Mesenchymal stem cell (in vitro differentiated cells and primary cell): ENCODE measurements at regions not wholly inside any gene's neighbourhood (a gene's known extent, or its start where the extent isn't known, plus 50 kb on each side); places are given as distances from the start of the nearest gene placed in this dataset.

Experiments
- DNase-seq: peaks from one replicate; pipeline ENCODE4 v3.0.0-alpha.2; 2013
- H2AFZ ChIP-seq: one replicate; pipeline ENCODE4 v1.6.1; 2013; ENCODE audit warnings: low read depth, mild to moderate bottlenecking, control low read depth, inconsistent platforms, low read length, moderate library complexity
- H2AK5ac ChIP-seq: 2 replicates; pipeline ENCODE4 v1.6.1; 2013; ENCODE audit warnings: low read length, moderate library complexity, mild to moderate bottlenecking, inconsistent platforms; ENCODE audit not compliant: severe bottlenecking
- H2BK120ac ChIP-seq: one replicate; pipeline ENCODE4 v1.6.1; 2013; ENCODE audit warnings: low read depth, mild to moderate bottlenecking, inconsistent platforms, low read length, moderate library complexity
- H2BK12ac ChIP-seq, 2 experiments: one replicate each; pipeline ENCODE4 v1.6.1; 2013; ENCODE audit warnings: inconsistent platforms in 2 of 2, low read length in 2 of 2, mild to moderate bottlenecking in 2 of 2, moderate library complexity in 2 of 2, control low read depth in 1 of 2
- H2BK15ac ChIP-seq: one replicate; pipeline ENCODE4 v1.6.1; 2013; ENCODE audit warnings: mild to moderate bottlenecking, low read depth, inconsistent platforms; ENCODE audit not compliant: poor library complexity, severe bottlenecking
- H2BK5ac ChIP-seq: 2 replicates; pipeline ENCODE4 v1.6.1; 2013; ENCODE audit warnings: low read depth, mild to moderate bottlenecking, low read length, control low read depth, inconsistent platforms; ENCODE audit not compliant: poor library complexity, severe bottlenecking
- H3K14ac ChIP-seq, 2 experiments: one replicate each; pipeline ENCODE4 v1.6.1; 2013; ENCODE audit warnings: inconsistent platforms in 2 of 2, low read length in 2 of 2, control low read depth in 1 of 2, mild to moderate bottlenecking in 1 of 2, moderate library complexity in 1 of 2
- H3K18ac ChIP-seq, 2 experiments: one replicate each; pipeline ENCODE4 v1.6.1; 2013; ENCODE audit warnings: inconsistent platforms in 2 of 2, low read length in 2 of 2, control low read depth in 1 of 2, low read depth in 1 of 2, mild to moderate bottlenecking in 1 of 2
- H3K23ac ChIP-seq, 2 experiments: one replicate each; pipeline ENCODE4 v1.6.1; 2013; ENCODE audit warnings: inconsistent platforms in 2 of 2, low read length in 2 of 2, mild to moderate bottlenecking in 2 of 2, moderate library complexity in 2 of 2, control low read depth in 1 of 2
- H3K27ac ChIP-seq: 2 replicates; pipeline ENCODE4 v1.5.1; 2013; ENCODE audit warnings: mild to moderate bottlenecking, moderate library complexity, low read length, control low read depth, inconsistent platforms; ENCODE audit not compliant: poor library complexity, severe bottlenecking
- H3K27me3 ChIP-seq, 2 experiments: 2 replicates each; pipeline versions ENCODE4 v1.6.1 to v1.7.0; 2013; ENCODE audit warnings: low read length in 2 of 2, mild to moderate bottlenecking in 2 of 2, moderate library complexity in 2 of 2, control low read depth in 1 of 2, inconsistent platforms in 1 of 2; ENCODE audit not compliant: control insufficient read depth in 1 of 2, insufficient read depth in 1 of 2
- H3K36me3 ChIP-seq, 2 experiments: 2 replicates each; pipeline versions ENCODE4 v1.6.1 to v1.7.0; 2013; ENCODE audit warnings: low read length in 2 of 2, control low read depth in 1 of 2, inconsistent platforms in 1 of 2, low read depth in 1 of 2, mild to moderate bottlenecking in 1 of 2; ENCODE audit not compliant: insufficient read depth in 2 of 2, control insufficient read depth in 1 of 2
- H3K4ac ChIP-seq, 2 experiments: one replicate each; pipeline ENCODE4 v1.6.1; 2013; ENCODE audit warnings: inconsistent platforms in 2 of 2, low read length in 2 of 2, mild to moderate bottlenecking in 2 of 2, moderate library complexity in 2 of 2, control low read depth in 1 of 2, low read depth in 1 of 2
- H3K4me1 ChIP-seq: 2 replicates; pipeline ENCODE4 v1.6.1; 2013; ENCODE audit warnings: low read depth, low read length, control low read depth; ENCODE audit not compliant: control insufficient read depth, insufficient read depth
- H3K4me2 ChIP-seq: 2 replicates; pipeline ENCODE4 v1.6.1; 2013; ENCODE audit warnings: low read length, mild to moderate bottlenecking, inconsistent platforms; ENCODE audit not compliant: poor library complexity, severe bottlenecking
- H3K4me3 ChIP-seq, 2 experiments: 2 replicates each; pipeline versions ENCODE4 v1.5.1 to v1.7.0; 2013; ENCODE audit warnings: low read length in 2 of 2, mild to moderate bottlenecking in 2 of 2, control low read depth in 1 of 2, low read depth in 1 of 2; ENCODE audit not compliant: insufficient read depth in 1 of 2
- H3K79me1 ChIP-seq: replicated peaks from 2 replicates; pipeline ENCODE4 v1.6.1; 2013; ENCODE audit warnings: mild to moderate bottlenecking, control low read depth, low read length, inconsistent platforms; ENCODE audit not compliant: poor library complexity, severe bottlenecking
- H3K9ac ChIP-seq: 2 replicates; pipeline ENCODE4 v1.7.0; 2013; ENCODE audit warnings: mild to moderate bottlenecking, low read length, moderate library complexity
- H3K9me3 ChIP-seq: 2 replicates; pipeline ENCODE4 v1.7.0; 2013; ENCODE audit warnings: mild to moderate bottlenecking, low read length; ENCODE audit not compliant: control insufficient read depth
- H4K8ac ChIP-seq: one replicate; pipeline ENCODE4 v1.6.1; 2013; ENCODE audit warnings: inconsistent platforms, mild to moderate bottlenecking, low read length, moderate library complexity
- H4K91ac ChIP-seq: one replicate; pipeline ENCODE4 v1.6.1; 2013; ENCODE audit warnings: mild to moderate bottlenecking, low read length, inconsistent platforms
- WGBS: methylation state at CpG from one replicate; pipeline ENCODE4 v1.1.7; 2013; ENCODE audit warnings: mixed read lengths; 5-methylcytosine and 5-hydroxymethylcytosine counted together

DNA sequence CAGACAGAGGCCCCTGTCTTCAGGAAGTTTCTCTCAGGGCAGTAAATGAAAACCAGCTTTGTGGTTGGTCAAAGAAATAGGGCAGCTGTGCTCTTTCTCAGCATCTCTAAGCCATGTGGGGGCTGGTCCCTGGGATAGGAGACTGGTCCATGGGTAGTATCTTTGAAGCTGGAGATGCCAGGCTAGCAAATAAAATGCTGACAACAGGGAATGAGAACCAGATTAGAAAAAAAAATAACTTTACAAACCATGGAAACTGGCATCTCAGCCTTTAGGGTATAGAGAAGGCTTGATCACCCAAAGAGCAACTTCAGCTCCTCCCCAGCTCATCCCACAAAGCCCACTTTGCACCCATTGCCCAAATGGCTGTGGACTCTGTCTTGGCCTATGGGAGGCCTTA lies 138.1 kb downstream of the TTC32 start:
- Histone ChIP-seq H3K4me3 (no peak overlapping the region), H3K23ac (no peak overlapping the region), H2BK15ac (peak overlapping the region; percentile 48), H4K91ac (no peak overlapping the region), H3K36me3 (no peaks in the 10 kb centered on the region), H3K4ac (no peak overlapping the region), H3K9me3 (no peaks in the 10 kb centered on the region), H2BK120ac (no peak overlapping the region), H3K4me2 (no peak overlapping the region), H3K79me1 (no peaks in the 10 kb centered on the region), H3K27ac (no peak overlapping the region), H2AK5ac (no peak overlapping the region), H3K9ac (no peak overlapping the region), H2BK5ac (no peak overlapping the region), H2BK12ac (no peak overlapping the region), H3K14ac (no peak overlapping the region), H3K27me3 (no peaks in the 10 kb centered on the region), H3K18ac (no peak overlapping the region), H3K4me1 (peaks cover 9% of the 10 kb centered on the region), H2AFZ (no peak overlapping the region), H4K8ac (no peak overlapping the region)
- DNase-seq: no peak

DNA sequence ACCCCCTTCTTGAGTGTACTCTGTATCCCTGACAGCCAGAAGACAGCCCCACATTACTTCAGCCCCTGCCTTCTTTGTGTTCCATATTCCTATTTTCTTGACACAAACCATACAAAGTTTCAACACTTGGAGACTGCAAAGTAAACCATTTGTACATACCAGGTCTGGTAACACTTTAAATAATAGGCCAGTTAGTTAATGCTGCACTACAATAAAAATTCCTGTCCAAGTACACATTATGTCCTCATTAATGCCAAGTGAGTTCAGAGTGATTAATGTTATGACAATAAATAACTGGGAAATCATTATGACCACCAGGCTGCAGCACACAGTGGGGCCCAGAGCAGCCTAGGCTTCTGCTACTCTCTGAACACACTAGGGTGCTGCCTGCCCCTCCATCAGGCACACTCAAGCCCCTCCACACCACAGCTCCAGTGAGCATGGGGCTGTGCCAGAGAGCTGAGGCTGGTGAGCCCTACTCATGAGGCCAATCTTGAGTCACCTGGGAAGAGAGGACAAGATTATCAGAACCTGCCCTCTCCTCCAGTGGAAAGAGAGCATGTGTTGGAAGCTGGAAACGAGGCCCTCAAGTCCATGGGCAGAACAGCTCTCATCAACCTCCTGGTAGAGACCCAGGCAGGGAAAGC lies 138.7 kb downstream of the TTC32 start:
- peak overlapping the region; percentile 12 for H4K8ac ChIP-seq
- no peak overlapping the region for H2BK12ac ChIP-seq
- H3K9me3 ChIP-seq: no peaks in the 10 kb centered on the region
- H3K36me3 ChIP-seq: no peaks in the 10 kb centered on the region
- no peak overlapping the region for H2BK5ac ChIP-seq
- H3K4me2 ChIP-seq: no peak overlapping the region
- no peak for DNase-seq
- peak overlapping the region; percentile 13 for H2AK5ac ChIP-seq
- no peaks in the 10 kb centered on the region for H3K27me3 ChIP-seq
- no peak overlapping the region for H2AFZ ChIP-seq
- no peak overlapping the region for H3K23ac ChIP-seq
- H3K14ac ChIP-seq: peak overlapping the region in 1 of 2 experiments; percentile 26
- H3K4me3 ChIP-seq: no peak overlapping the region
- no peaks in the 10 kb centered on the region for H3K79me1 ChIP-seq
- H3K4ac ChIP-seq: no peak overlapping the region
- 80% methylated on average over 1 of the region's 1 CpG for WGBS
- no peak overlapping the region for H2BK120ac ChIP-seq
- H3K4me1 ChIP-seq: peaks cover 9% of the 10 kb centered on the region
- H3K18ac ChIP-seq: no peak overlapping the region
- H4K91ac ChIP-seq: no peak overlapping the region
- no peak overlapping the region for H3K27ac ChIP-seq
- no peak overlapping the region for H2BK15ac ChIP-seq
- no peak overlapping the region for H3K9ac ChIP-seq

DNA sequence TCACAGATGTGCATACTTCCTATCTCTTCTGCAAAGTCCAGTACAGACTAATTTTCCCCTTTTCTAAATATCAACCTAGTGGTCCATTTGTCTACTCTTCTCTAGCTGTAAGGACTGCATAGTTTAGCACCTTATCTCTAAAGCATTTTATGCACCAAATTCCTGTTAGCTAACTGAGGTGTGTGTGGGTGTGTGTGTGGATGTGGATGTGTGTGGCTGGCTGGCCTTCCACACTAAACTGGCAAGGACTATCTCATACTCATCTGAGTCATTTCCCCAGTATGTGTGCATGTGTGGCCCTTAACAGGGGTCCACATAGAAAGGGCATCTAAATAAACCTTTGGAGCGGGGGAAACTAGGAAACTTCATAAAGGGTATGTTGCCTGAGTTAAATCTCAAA lies 139.6 kb downstream of the TTC32 start:
- Histone ChIP-seq H3K9me3 (no peaks in the 10 kb centered on the region), H3K14ac (no peak overlapping the region), H2BK5ac (no peak overlapping the region), H3K4ac (no peak overlapping the region), H3K23ac (no peak overlapping the region), H3K4me3 (no peak overlapping the region), H3K36me3 (no peaks in the 10 kb centered on the region), H3K79me1 (no peaks in the 10 kb centered on the region), H3K9ac (no peak overlapping the region), H2BK12ac (peak overlapping the region in 1 of 2 experiments; percentile 22), H4K91ac (no peak overlapping the region), H3K27me3 (no peaks in the 10 kb centered on the region), H4K8ac (no peak overlapping the region), H2AK5ac (no peak overlapping the region), H3K4me1 (peaks cover 7% of the 10 kb centered on the region), H2BK120ac (no peak overlapping the region), H3K18ac (no peak overlapping the region), H2AFZ (no peak overlapping the region), H2BK15ac (no peak overlapping the region), H3K4me2 (no peak overlapping the region), H3K27ac (no peak overlapping the region)
- no peak for DNase-seq
- 87% methylated on average over 1 of the region's 1 CpG for WGBS

DNA sequence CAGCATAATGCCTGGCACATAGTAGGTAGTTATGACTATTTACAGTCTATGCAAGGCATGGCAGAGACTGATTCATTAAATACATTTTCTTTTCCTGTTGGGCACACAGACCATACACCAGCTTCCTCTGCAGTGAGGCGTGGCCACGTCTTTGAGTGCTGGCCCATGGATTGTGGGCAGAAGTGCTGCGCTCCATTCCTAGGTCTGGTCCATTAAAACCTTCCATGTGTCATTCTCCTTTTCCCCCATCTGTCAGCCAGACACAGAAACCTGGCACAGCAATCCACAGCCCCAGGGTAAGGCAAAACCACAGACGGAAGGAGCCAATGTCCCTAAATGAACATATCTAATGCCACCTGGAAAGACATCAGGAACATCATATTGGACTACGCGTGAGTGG lies 141.9 kb downstream of the TTC32 start:
- Histone ChIP-seq H2BK12ac (no peak overlapping the region), H3K23ac (no peak overlapping the region), H2BK15ac (no peak overlapping the region), H3K27me3 (no peaks in the 10 kb centered on the region), H2BK5ac (no peak overlapping the region), H3K9ac (no peak overlapping the region), H3K4me2 (no peak overlapping the region), H3K18ac (no peak overlapping the region), H3K4ac (no peak overlapping the region), H4K91ac (no peak overlapping the region), H3K27ac (no peak overlapping the region), H2BK120ac (no peak overlapping the region), H3K9me3 (no peaks in the 10 kb centered on the region), H3K36me3 (no peaks in the 10 kb centered on the region), H3K4me1 (peaks cover 7% of the 10 kb centered on the region), H2AFZ (no peak overlapping the region), H3K14ac (no peak overlapping the region), H3K79me1 (no peaks in the 10 kb centered on the region), H2AK5ac (no peak overlapping the region), H4K8ac (no peak overlapping the region), H3K4me3 (no peak overlapping the region)
- no peak for DNase-seq
- 76% methylated on average over 5 of the region's 6 CpGs for WGBS
